GM23338 (cell line): ENCODE measurements at regions not wholly inside any gene's neighbourhood (a gene's known extent, or its start where the extent isn't known, plus 50 kb on each side); places are given as distances from the start of the nearest gene placed in this dataset.

Experiments used
- ATAC-seq: fragments of 200-7000 bp; cut with Tn5 transposase; 3 replicates; pipeline ENCODE4 v1.9.1; 2020
- DNase-seq: peaks from one replicate; pipeline ENCODE4 v3.0.0-alpha.2; 2015; ENCODE audit warnings: low spot score
- H2AFZ ChIP-seq: fragments of 200-600 bp; sonication (generic); 2 replicates; pipeline ENCODE4 v1.8.0; 2016; ENCODE audit warnings: antibody characterized with exemption, mild to moderate bottlenecking, moderate library complexity
- H3F3A ChIP-seq: fragments of 200-600 bp; sonication (generic); replicated peaks from 2 replicates; pipeline ENCODE4 v1.8.0; 2017; ENCODE audit warnings: antibody characterized with exemption, mixed run types, low read depth
- H3K27ac ChIP-seq: fragments of 200-600 bp; sonication (generic); 2 replicates; pipeline ENCODE4 v1.6.1; 2016; ENCODE audit warnings: low read depth
- H3K27me3 ChIP-seq: fragments of 200-600 bp; sonication (generic); 2 replicates; pipeline ENCODE4 v1.8.0; 2016; ENCODE audit warnings: mild to moderate bottlenecking, mixed run types, moderate library complexity; ENCODE audit not compliant: insufficient read depth
- H3K36me3 ChIP-seq: fragments of 200-600 bp; sonication (generic); 2 replicates; pipeline ENCODE4 v1.8.0; 2016; ENCODE audit warnings: mild to moderate bottlenecking; ENCODE audit not compliant: insufficient read depth
- H3K4me1 ChIP-seq: fragments of 200-600 bp; sonication (generic); 2 replicates; pipeline ENCODE4 v1.8.0; 2016; ENCODE audit warnings: mild to moderate bottlenecking, moderate library complexity; ENCODE audit not compliant: insufficient read depth
- H3K4me2 ChIP-seq: fragments of 200-600 bp; sonication (generic); 2 replicates; pipeline ENCODE4 v1.7.1; 2017; ENCODE audit warnings: mixed run types
- H3K4me3 ChIP-seq: fragments of 200-600 bp; sonication (generic); 2 replicates; pipeline ENCODE4 v1.6.1; 2016; ENCODE audit warnings: mixed run types
- H3K79me2 ChIP-seq: fragments of 200-600 bp; sonication (generic); replicated peaks from 2 replicates; pipeline ENCODE4 v1.8.0; 2017; ENCODE audit warnings: mild to moderate bottlenecking; ENCODE audit not compliant: insufficient read depth
- H3K9me2 ChIP-seq: fragments of 200-600 bp; sonication (generic); 2 replicates; pipeline ENCODE4 v1.8.0; 2017; ENCODE audit not compliant: insufficient read depth
- H4K20me1 ChIP-seq: fragments of 200-600 bp; sonication (generic); replicated peaks from 2 replicates; pipeline ENCODE4 v1.8.0; 2017; ENCODE audit warnings: mild to moderate bottlenecking; ENCODE audit not compliant: insufficient read depth
- H3K27ac Mint-ChIP-seq: 2 replicates; pipeline ENCODE4 v1.8.0; 2020; ENCODE audit warnings: inconsistent platforms, mild to moderate bottlenecking, moderate library complexity, mixed read lengths
- H3K27me3 Mint-ChIP-seq: 3 replicates; pipeline ENCODE4 v1.8.0; 2022; ENCODE audit warnings: low read depth, mild to moderate bottlenecking, moderate library complexity, mixed read lengths, inconsistent platforms; ENCODE audit not compliant: insufficient read depth, poor library complexity
- H3K36me3 Mint-ChIP-seq: 3 replicates; pipeline ENCODE4 v1.8.0; 2021; ENCODE audit warnings: low read depth, mild to moderate bottlenecking, inconsistent platforms, moderate library complexity, mixed read lengths
- H3K4me1 Mint-ChIP-seq: 3 replicates; pipeline ENCODE4 v1.8.0; 2020; ENCODE audit warnings: mild to moderate bottlenecking, inconsistent platforms, mixed read lengths
- H3K4me3 Mint-ChIP-seq: 3 replicates; pipeline ENCODE4 v1.8.0; 2021; ENCODE audit warnings: moderate library complexity, mild to moderate bottlenecking, inconsistent platforms, mixed read lengths
- H3K9me3 Mint-ChIP-seq: 3 replicates; pipeline ENCODE4 v1.8.0; 2020; ENCODE audit warnings: moderate library complexity, mild to moderate bottlenecking, inconsistent platforms, mixed read lengths
- JUNB ChIP-seq: IDR thresholded peaks from one replicate; pipeline ENCODE4 v1.6.1; 2016; ENCODE audit warnings: antibody characterized with exemption; ENCODE audit not compliant: unreplicated experiment
- NANOG ChIP-seq: IDR thresholded peaks from 2 replicates; pipeline ENCODE4 v1.6.1; 2016; ENCODE audit warnings: antibody characterized with exemption, borderline replicate concordance
- POLR2AphosphoS5 ChIP-seq: IDR thresholded peaks from 2 replicates; pipeline ENCODE4 v1.6.1; 2016; ENCODE audit warnings: antibody characterized with exemption, low read depth
- STAT1 ChIP-seq: IDR thresholded peaks from one replicate; pipeline ENCODE4 v1.6.1; 2016; ENCODE audit warnings: antibody characterized with exemption; ENCODE audit not compliant: unreplicated experiment
- ZNF114 ChIP-seq: fragments of 250-450 bp; sonication (Bioruptor Pico); IDR thresholded peaks from 2 replicates; pipeline ENCODE4 v1.5.0; 2020; ENCODE audit warnings: mild to moderate bottlenecking, moderate library complexity
- ZNF331 ChIP-seq: fragments of 250-450 bp; sonication (Bioruptor Pico); IDR thresholded peaks from 2 replicates; pipeline ENCODE4 v1.5.0; 2020; ENCODE audit warnings: low read depth, mild to moderate bottlenecking, moderate library complexity
- TF ChIP-seq, protein P1 (sequence below): IDR thresholded peaks from 2 replicates; pipeline ENCODE4 v1.6.1; 2016; ENCODE audit warnings: antibody characterized with exemption
- TF ChIP-seq, protein P2 (sequence below): IDR thresholded peaks from one replicate; pipeline ENCODE4 v1.6.1; 2018; ENCODE audit warnings: antibody characterized with exemption; ENCODE audit not compliant: unreplicated experiment

DNA sequence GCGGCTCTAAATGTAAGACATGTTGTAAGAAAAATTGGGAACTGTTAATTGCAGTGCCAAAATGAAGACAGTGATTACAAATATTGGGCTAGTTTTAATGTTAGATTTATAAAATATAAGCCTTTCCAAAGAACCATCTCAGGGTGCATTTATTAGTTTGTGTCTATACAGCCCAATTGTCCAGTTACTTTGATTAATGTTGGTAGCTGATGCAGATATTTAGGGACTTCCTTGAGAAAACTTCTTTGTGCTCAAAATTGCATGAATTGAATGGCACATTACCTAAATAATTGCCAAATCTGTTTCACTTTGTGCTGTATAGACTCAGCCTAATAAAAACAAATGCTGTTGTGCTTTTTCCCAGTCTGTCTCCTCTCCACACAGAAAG lies 83.7 kb downstream of the DAD1 start:
- Histone ChIP-seq H2AFZ (peak overlapping the region; percentile 94; the same call in 1 of the 2 replicates), H3K79me2 (no peaks in the 10 kb centered on the region), H3K27ac (no peak overlapping the region), H4K20me1 (no peaks in the 10 kb centered on the region), H3K4me3 (no peak overlapping the region), H3F3A (no peaks in the 10 kb centered on the region), H3K27me3 (no peaks in the 10 kb centered on the region), H3K9me2 (0 out of 2 replicates have a peak, but pooled peaks cover 3% of the 10 kb centered on the region), H3K36me3 (no peaks in the 10 kb centered on the region), H3K4me1 (peaks cover 15% of the 10 kb centered on the region), H3K4me2 (no peak overlapping the region)
- DNase-seq (no peak), ATAC-seq (no peak)
- Mint-ChIP-seq H3K4me3 (no peak overlapping the region), H3K27ac (no peak overlapping the region), H3K9me3 (no peaks in the 10 kb centered on the region), H3K36me3 (no peaks in the 10 kb centered on the region), H3K27me3 (peaks cover 4% of the 10 kb centered on the region), H3K4me1 (peaks cover 29% of the 10 kb centered on the region)
- TF ChIP-seq, protein P1, sequence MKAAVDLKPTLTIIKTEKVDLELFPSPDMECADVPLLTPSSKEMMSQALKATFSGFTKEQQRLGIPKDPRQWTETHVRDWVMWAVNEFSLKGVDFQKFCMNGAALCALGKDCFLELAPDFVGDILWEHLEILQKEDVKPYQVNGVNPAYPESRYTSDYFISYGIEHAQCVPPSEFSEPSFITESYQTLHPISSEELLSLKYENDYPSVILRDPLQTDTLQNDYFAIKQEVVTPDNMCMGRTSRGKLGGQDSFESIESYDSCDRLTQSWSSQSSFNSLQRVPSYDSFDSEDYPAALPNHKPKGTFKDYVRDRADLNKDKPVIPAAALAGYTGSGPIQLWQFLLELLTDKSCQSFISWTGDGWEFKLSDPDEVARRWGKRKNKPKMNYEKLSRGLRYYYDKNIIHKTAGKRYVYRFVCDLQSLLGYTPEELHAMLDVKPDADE = no peak
- no peak for TF ChIP-seq ZNF114 (CRISPR knock-in tag)
- TF ChIP-seq JUNB = no peak
- TF ChIP-seq, protein P2, sequence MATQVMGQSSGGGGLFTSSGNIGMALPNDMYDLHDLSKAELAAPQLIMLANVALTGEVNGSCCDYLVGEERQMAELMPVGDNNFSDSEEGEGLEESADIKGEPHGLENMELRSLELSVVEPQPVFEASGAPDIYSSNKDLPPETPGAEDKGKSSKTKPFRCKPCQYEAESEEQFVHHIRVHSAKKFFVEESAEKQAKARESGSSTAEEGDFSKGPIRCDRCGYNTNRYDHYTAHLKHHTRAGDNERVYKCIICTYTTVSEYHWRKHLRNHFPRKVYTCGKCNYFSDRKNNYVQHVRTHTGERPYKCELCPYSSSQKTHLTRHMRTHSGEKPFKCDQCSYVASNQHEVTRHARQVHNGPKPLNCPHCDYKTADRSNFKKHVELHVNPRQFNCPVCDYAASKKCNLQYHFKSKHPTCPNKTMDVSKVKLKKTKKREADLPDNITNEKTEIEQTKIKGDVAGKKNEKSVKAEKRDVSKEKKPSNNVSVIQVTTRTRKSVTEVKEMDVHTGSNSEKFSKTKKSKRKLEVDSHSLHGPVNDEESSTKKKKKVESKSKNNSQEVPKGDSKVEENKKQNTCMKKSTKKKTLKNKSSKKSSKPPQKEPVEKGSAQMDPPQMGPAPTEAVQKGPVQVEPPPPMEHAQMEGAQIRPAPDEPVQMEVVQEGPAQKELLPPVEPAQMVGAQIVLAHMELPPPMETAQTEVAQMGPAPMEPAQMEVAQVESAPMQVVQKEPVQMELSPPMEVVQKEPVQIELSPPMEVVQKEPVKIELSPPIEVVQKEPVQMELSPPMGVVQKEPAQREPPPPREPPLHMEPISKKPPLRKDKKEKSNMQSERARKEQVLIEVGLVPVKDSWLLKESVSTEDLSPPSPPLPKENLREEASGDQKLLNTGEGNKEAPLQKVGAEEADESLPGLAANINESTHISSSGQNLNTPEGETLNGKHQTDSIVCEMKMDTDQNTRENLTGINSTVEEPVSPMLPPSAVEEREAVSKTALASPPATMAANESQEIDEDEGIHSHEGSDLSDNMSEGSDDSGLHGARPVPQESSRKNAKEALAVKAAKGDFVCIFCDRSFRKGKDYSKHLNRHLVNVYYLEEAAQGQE = no peak
- TF ChIP-seq STAT1 = no peak
- TF ChIP-seq NANOG = no peak
- TF ChIP-seq ZNF331 = no peak
- no peak for TF ChIP-seq POLR2AphosphoS5

DNA sequence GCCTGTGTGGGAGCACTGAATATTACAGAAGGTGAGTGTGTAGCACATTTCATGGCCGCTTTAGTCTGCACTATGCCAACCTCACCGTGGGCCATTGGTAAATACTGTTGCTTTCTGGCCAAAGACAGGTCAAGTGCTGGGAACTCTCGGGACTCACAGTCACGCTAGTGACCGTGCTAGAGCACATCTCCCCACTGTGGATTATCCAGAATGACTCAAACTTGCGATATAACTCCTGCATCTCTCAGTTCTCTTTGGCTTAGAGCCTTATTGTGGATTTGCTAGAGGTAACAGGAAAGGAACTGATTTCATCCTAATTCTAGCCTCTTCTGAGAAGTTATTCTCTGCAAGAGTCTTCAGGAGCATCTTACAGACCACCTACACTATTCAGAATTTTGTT lies 86.5 kb downstream of the DAD1 start:
- no peaks in the 10 kb centered on the region for H3K36me3 ChIP-seq
- no peak overlapping the region for H3K4me3 Mint-ChIP-seq

More for the DNA sequence above, 86.5 kb downstream of the DAD1 start:
- H3K4me2 ChIP-seq = no peak overlapping the region
- H3K4me3 ChIP-seq = no peak overlapping the region
- H3F3A ChIP-seq = no peaks in the 10 kb centered on the region
- no peaks in the 10 kb centered on the region for H3K79me2 ChIP-seq
- no peaks in the 10 kb centered on the region for H3K9me3 Mint-ChIP-seq
- peaks cover 4% of the 10 kb centered on the region for H3K27me3 Mint-ChIP-seq
- no peaks in the 10 kb centered on the region for H3K36me3 Mint-ChIP-seq
- no peak overlapping the region for H3K27ac ChIP-seq
- DNase-seq (no peak), ATAC-seq (no peak)
- no peaks in the 10 kb centered on the region for H4K20me1 ChIP-seq
- 0 out of 2 replicates have a peak, but pooled peaks cover 7% of the 10 kb centered on the region for H3K9me2 ChIP-seq
- H3K4me1 Mint-ChIP-seq = peaks cover 14% of the 10 kb centered on the region
- H3K27ac Mint-ChIP-seq = no peak overlapping the region
- H2AFZ ChIP-seq = no peak overlapping the region
- H3K4me1 ChIP-seq = no peaks in the 10 kb centered on the region
- H3K27me3 ChIP-seq = no peaks in the 10 kb centered on the region
- TF ChIP-seq ZNF331 = no peak
- no peak for TF ChIP-seq NANOG
